Suppressor macrophage (primary cell): ENCODE measurements at regions not wholly inside any gene's neighbourhood (a gene's known extent, or its start where the extent isn't known, plus 50 kb on each side); places are given as distances from the start of the nearest gene placed in this dataset.
"Not testable (repeated sequence)": the region's sequence is repeated elsewhere in the genome, so short reads cannot be mapped to it uniquely, and the experiment has no call there.

Source experiments
- DNase-seq, 4 experiments: peaks; one replicate each; pipeline ENCODE4 v3.0.0-alpha.2; 2020 to 2022

- no peak for DNase-seq
These were observed 97.9 kb upstream of the BTN3A2 start for GRCh38 chr6:26267083-26267589.

GRCh38 chr6:26268659-26269402 lies 96.2 kb upstream of the BTN3A2 start:
- DNase-seq = no peak

- peak in 1 of 4 experiments; percentile 9 for DNase-seq
These were observed 95.2 kb upstream of the BTN3A2 start for GRCh38 chr6:26269531-26270485.

- peak in 1 of 4 experiments; percentile 23 for DNase-seq
These were observed 94.5 kb upstream of the BTN3A2 start for GRCh38 chr6:26270486-26270861.

- peak; percentile 74 to 91 (median 88) for DNase-seq
These were observed 93.9 kb upstream of the BTN3A2 start for GRCh38 chr6:26270903-26271667.

GRCh38 chr6:26271668-26272024 lies 93.4 kb upstream of the BTN3A2 start:
- no peak for DNase-seq

- peak in 2 of 4 experiments; percentile 14 to 28 for DNase-seq
These were observed 92.8 kb upstream of the BTN3A2 start for GRCh38 chr6:26272171-26272637.

GRCh38 chr6:26273673-26274588 lies 91.1 kb upstream of the BTN3A2 start:
- peak in 2 of 4 experiments; percentile 18 to 23 for DNase-seq

- no peak for DNase-seq
These were observed 89.3 kb upstream of the BTN3A2 start for GRCh38 chr6:26275663-26276062.

GRCh38 chr6:26276841-26277648 lies 88.0 kb upstream of the BTN3A2 start:
- DNase-seq = peak in 1 of 4 experiments; percentile 8

- DNase-seq = no peak
These were observed 86.5 kb upstream of the BTN3A2 start for GRCh38 chr6:26278536-26278935.

GRCh38 chr6:26279371-26279770 lies 85.6 kb upstream of the BTN3A2 start:
- DNase-seq = not testable (repeated sequence)

- no peak for DNase-seq
These were observed 84.6 kb upstream of the BTN3A2 start for GRCh38 chr6:26280407-26280806.

GRCh38 chr6:26284537-26285142 lies 80.4 kb upstream of the BTN3A2 start:
- peak; percentile 67 to 72 (median 70) for DNase-seq

GRCh38 chr6:26285143-26286134 lies 79.6 kb upstream of the BTN3A2 start:
- DNase-seq = peak; percentile 98 to 100 (median 99)

GRCh38 chr6:26286168-26286877 lies 78.7 kb upstream of the BTN3A2 start:
- DNase-seq = peak; percentile 81 to 91 (median 82)

- DNase-seq = no peak
These were observed 76.8 kb upstream of the BTN3A2 start for GRCh38 chr6:26288155-26288554.

GRCh38 chr6:26290941-26291340 lies 74.1 kb upstream of the BTN3A2 start:
- DNase-seq = no peak
